Subcutaneous abdominal adipose tissue (tissue), 5 donors: ENCODE measurements at regions not wholly inside any gene's neighbourhood (a gene's known extent, or its start where the extent isn't known, plus 50 kb on each side); places are given as distances from the start of the nearest gene placed in this dataset.
"Not testable (repeated sequence)": the region's sequence is repeated elsewhere in the genome, so short reads cannot be mapped to it uniquely, and the experiment has no call there.

ENCODE experiments used
- H3K27ac ChIP-seq: one replicate; pipeline ENCODE4 v1.7.0; 2013; ENCODE audit warnings: low read depth, mild to moderate bottlenecking, inconsistent platforms, low read length, moderate library complexity
- H3K27me3 ChIP-seq, 5 donors: one replicate each; pipeline ENCODE4 v1.7.0; 2013; ENCODE audit warnings: low read length in 5 of 5, inconsistent platforms in 1 of 5; ENCODE audit not compliant: control insufficient read depth in 5 of 5, insufficient read depth in 4 of 5
- H3K36me3 ChIP-seq, 5 donors: one replicate each; pipeline ENCODE4 v1.7.0; 2013; ENCODE audit warnings: low read length in 5 of 5; ENCODE audit not compliant: control insufficient read depth in 5 of 5, insufficient read depth in 5 of 5
- H3K4me1 ChIP-seq, 5 donors: one replicate each; pipeline ENCODE4 v1.7.0; 2013; ENCODE audit warnings: low read length in 5 of 5, mild to moderate bottlenecking in 3 of 5, moderate library complexity in 1 of 5; ENCODE audit not compliant: control insufficient read depth in 5 of 5, insufficient read depth in 5 of 5
- H3K4me3 ChIP-seq, 5 donors: one replicate each; pipeline ENCODE4 v1.7.0; 2013; ENCODE audit warnings: low read length in 5 of 5, low read depth in 1 of 5
- H3K9ac ChIP-seq, 5 donors: one replicate each; pipeline ENCODE4 v1.7.0; 2013; ENCODE audit warnings: low read length in 5 of 5, mild to moderate bottlenecking in 4 of 5, moderate library complexity in 3 of 5
- H3K9me3 ChIP-seq, 5 donors: one replicate each; pipeline ENCODE4 v1.7.0; 2013; ENCODE audit warnings: low read length in 5 of 5; ENCODE audit not compliant: control insufficient read depth in 5 of 5
- donor health status: healthy.
- donor health status: healthy.
- donor health status: healthy.
- donor health status: healthy.
- donor health status: healthy.

DNA sequence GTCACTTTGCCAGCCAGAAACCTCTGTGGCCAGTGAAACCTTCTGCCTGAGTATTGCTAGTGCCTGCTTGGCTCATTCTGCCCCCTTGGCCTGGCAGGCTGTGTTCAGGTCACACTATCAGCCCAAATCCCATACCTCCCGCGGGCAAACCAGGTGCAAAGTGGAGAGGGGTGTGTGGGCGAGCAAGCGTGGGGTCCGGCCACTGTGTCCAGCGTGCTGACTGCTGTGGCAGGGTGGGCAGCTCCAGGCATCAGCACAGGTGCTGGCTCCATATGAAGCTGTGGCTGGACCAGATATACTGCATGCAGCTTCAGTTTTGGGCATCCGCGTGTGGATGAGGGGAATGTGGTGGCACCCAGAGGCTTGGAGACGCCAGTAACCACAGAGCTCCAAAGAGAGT, 576.5 kb upstream of the EDIL3 start:
- Histone ChIP-seq H3K36me3 (no peaks in the 10 kb centered on the region), H3K4me1 (no peaks in the 10 kb centered on the region), H3K9me3 (peaks cover 0 to 10% (median 5%) of the 10 kb centered on the region in 5 donors), H3K4me3 (no peak overlapping the region), H3K27me3 (no peaks in the 10 kb centered on the region), H3K9ac (no peak overlapping the region), H3K27ac (no peak overlapping the region)

DNA sequence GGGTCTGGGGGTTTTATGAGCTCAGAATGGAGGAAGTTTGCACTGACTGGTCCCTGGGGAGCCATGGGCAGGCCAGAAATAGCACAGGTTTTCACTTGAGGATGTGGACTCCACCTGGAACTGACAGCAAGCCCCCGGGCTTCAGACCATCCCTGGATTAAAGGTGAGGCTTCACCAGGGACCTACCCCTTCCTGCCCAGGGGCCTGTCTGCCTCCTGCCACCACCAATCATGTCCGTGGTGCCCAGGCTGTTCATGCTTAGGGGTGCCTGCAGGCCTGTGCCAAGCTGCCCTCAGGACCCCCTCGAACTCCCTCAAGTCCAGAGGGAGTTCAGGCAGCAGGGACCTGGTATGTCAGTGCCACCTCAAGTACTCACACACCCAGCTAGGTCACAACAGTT, 577.2 kb upstream of the EDIL3 start:
- Histone ChIP-seq H3K9me3 (peaks cover 0 to 10% (median 5%) of the 10 kb centered on the region in 5 donors), H3K4me1 (no peaks in the 10 kb centered on the region), H3K27me3 (no peaks in the 10 kb centered on the region), H3K9ac (no peak overlapping the region), H3K36me3 (no peaks in the 10 kb centered on the region), H3K27ac (no peak overlapping the region), H3K4me3 (no peak overlapping the region)

DNA sequence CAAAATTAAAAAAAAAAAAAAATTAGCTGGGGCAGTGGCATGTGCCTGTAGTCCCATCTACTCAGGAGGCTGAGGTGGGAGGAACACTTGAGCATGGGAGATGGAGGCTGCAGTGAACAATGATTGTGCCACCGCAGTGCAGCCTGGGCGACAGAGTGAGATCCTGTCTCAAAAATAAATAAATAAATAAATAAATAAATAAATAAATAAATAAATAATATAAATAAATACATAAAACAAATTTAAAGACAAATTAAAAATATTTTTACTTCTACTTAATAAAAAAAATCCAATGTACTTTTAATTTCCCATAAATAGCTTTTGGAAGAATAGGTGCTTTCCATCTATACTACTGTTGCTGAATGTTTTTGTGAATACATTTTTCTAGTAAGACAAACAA, 598.4 kb upstream of the EDIL3 start:
- no peaks in the 10 kb centered on the region for H3K9me3 ChIP-seq
- no peak overlapping the region for H3K4me3 ChIP-seq
- no peaks in the 10 kb centered on the region for H3K27me3 ChIP-seq
- no peak overlapping the region for H3K27ac ChIP-seq
- no peak overlapping the region for H3K9ac ChIP-seq
- no peaks in the 10 kb centered on the region for H3K4me1 ChIP-seq
- no peaks in the 10 kb centered on the region for H3K36me3 ChIP-seq

DNA sequence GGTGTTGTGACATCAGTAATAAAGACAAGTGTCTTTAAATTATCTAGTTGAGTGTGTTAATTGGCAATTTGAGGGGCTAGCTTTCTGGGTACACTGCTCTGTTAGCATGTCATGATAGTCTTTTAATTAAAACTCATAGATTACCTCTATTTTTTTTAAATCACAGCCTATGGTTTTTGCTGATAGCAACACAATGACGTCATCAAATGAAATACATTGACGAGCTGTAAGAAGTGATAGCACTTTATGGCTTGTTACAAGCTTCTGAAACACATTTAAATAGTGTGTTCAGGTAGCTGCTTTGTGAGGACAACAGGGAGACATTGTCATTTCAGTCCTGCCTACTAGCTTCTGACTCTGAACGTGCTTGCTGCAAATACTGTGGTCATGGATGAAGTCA, 600.5 kb upstream of the EDIL3 start:
- Histone ChIP-seq H3K9ac (no peak overlapping the region), H3K4me3 (no peak overlapping the region), H3K36me3 (no peaks in the 10 kb centered on the region), H3K27me3 (no peaks in the 10 kb centered on the region), H3K9me3 (no peaks in the 10 kb centered on the region), H3K4me1 (no peaks in the 10 kb centered on the region), H3K27ac (no peak overlapping the region)

DNA sequence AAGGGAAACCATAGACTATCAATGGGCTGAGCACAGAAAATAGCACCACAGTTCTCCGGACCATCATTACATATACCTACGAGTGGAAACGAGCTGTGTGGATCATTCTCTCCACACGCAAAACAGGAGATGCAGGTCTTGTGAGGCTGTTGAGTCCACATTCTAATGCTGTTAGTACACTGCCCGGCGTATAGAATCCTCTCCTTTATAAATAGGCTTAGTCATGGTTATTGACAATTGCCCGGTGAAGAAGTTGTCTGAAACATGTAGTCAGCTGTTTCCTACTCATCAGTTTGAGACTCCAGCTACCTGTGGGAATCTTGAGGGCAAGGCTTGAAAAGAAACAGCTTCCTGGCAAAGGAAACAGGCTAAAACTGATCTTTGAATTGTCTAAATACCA, 602.0 kb upstream of the EDIL3 start:
- Histone ChIP-seq H3K9me3 (no peaks in the 10 kb centered on the region), H3K9ac (no peak overlapping the region), H3K4me3 (no peak overlapping the region), H3K27ac (no peak overlapping the region), H3K4me1 (no peaks in the 10 kb centered on the region), H3K27me3 (no peaks in the 10 kb centered on the region), H3K36me3 (no peaks in the 10 kb centered on the region)

DNA sequence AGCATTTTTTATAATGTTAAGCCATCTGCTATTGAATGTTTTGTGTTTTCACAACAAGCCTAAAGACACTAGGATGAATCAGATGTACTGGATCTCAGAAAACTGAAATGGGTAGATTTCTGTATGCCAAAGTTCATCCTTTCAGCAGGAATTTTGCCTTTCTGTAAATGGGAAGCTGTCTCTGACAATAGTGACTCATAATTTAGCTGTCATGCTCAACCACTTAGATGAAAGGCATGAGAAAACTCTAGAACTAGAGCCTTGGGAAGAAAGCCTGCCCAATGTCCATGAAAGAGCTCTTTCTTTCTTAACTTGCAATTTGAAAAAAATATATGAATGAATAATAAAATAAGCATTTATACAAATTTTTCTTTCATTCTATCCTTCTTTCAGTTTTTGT, 616.0 kb upstream of the EDIL3 start:
- Histone ChIP-seq H3K4me3 (no peak overlapping the region), H3K4me1 (no peaks in the 10 kb centered on the region), H3K27me3 (no peaks in the 10 kb centered on the region), H3K36me3 (no peaks in the 10 kb centered on the region), H3K27ac (no peak overlapping the region), H3K9me3 (no peaks in the 10 kb centered on the region), H3K9ac (no peak overlapping the region)

DNA sequence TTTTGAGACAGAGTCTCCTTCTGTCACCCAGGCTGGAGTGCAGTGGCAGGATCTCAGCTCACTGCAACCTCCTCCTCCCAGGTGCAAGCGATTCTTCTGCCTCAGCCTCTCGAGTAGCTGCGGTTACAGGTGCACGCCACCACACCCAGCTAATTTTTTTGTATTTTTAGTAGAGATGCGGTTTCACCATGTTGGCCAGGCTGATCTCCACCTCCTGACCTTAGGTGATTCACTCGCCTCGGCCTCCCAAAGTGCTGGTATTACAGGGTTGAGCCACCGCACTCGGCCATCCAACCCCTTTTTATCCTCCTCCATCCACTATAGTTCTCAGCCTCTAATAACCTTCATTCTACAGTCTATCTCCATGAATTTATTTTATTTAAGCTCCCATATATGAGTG, 617.3 kb upstream of the EDIL3 start:
- H3K4me3 ChIP-seq, H3K27me3 ChIP-seq, H3K27ac ChIP-seq, H3K4me1 ChIP-seq, H3K9ac ChIP-seq, H3K9me3 ChIP-seq, H3K36me3 ChIP-seq: not testable (repeated sequence)

DNA sequence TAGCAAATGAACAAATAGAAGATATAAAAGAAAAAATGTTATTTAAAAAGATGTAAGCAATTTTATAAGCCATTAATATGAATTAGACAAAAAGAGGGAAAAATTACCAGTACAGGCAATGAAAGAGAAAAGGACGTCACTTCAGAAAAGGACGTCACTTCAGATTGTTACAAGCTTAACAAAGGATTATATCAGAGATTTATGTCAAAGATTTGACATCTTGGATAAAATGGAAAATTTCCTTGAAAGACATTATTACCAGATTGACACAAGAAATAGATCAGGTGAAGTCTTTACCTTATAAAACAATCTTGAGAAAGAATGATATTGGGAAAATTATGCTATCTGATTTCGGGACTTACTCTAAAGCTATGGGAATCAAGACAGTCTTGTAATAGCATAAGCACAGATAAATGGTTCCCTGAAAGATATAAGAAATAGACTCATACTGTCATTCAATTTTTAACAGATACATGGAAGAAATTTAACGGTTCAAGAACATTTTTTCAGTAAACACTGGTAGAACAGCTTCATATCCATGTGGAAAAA, 625.4 kb upstream of the EDIL3 start:
- Histone ChIP-seq H3K27me3 (no peaks in the 10 kb centered on the region), H3K27ac (no peak overlapping the region), H3K9ac (no peak overlapping the region), H3K4me3 (no peak overlapping the region), H3K36me3 (no peaks in the 10 kb centered on the region), H3K9me3 (no peaks in the 10 kb centered on the region), H3K4me1 (no peaks in the 10 kb centered on the region)

DNA sequence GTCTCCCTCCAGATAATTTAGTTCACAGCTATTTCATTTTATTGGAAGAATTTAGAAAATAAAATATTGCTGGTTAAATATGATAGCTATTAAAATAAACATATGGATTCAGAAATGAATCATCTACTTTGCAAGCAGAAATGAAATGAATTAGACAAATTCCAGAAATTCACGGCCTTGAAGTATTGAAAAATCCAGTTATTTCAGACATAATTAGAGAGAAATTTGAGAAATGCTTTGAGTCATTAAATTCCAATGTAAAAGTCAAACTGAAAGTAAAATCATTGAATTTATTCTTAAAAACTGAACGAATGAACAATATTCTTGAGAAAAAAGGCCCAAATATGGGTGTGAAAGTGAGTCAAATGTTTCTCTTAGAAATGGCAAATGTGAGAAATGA, 632.6 kb upstream of the EDIL3 start:
- H3K4me3 ChIP-seq, result no peak overlapping the region
- no peaks in the 10 kb centered on the region for H3K27me3 ChIP-seq
- H3K36me3 ChIP-seq, result no peaks in the 10 kb centered on the region
- H3K9ac ChIP-seq, result no peak overlapping the region
- no peak overlapping the region for H3K27ac ChIP-seq
- H3K9me3 ChIP-seq, result peaks cover 0 to 3% (median 0%) of the 10 kb centered on the region in 5 donors
- no peaks in the 10 kb centered on the region for H3K4me1 ChIP-seq

DNA sequence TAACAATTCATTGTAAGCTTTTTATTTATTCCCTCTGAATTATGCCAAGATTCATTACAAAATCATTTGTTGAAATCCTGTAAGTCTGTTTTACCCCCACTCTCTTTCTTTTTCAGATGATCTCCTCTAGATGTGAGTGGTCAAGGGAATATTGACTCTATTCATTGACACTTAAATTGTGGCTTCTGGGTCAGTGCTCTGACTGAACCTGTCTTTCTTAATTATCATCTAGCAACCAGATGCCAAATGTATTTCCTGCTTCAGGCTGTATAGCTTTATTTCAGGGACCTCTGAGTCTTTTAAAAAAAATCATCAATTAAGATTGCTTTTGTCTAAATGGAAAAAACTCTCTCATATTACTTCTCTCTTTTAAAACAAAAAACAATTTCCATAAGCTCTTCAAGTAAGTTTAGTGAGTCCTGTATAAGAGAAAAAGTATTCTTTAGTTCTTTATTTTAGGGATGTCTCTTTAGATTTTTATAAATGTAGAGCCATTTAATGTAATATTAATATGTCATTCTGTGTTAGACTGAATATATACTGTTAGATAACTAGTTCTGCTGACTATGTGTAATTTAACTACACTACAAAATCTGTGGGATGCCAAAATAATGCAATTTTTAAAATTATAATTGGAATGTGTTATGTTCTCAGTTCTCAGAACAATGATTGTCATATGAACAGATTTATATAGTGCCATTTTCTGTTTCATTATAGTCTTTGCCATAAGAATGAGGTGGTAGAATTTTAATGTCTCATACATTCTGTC, 645.8 kb upstream of the EDIL3 start:
- Histone ChIP-seq H3K27me3 (no peaks in the 10 kb centered on the region), H3K9me3 (no peaks in the 10 kb centered on the region), H3K36me3 (no peaks in the 10 kb centered on the region), H3K27ac (no peak overlapping the region), H3K4me3 (no peak overlapping the region), H3K4me1 (no peaks in the 10 kb centered on the region), H3K9ac (no peak overlapping the region)
